ENCODE measurements at regions not wholly inside any gene's neighbourhood (a gene's known extent, or its start where the extent isn't known, plus 50 kb on each side); places are given as distances from the start of the nearest gene placed in this dataset.

DNA sequence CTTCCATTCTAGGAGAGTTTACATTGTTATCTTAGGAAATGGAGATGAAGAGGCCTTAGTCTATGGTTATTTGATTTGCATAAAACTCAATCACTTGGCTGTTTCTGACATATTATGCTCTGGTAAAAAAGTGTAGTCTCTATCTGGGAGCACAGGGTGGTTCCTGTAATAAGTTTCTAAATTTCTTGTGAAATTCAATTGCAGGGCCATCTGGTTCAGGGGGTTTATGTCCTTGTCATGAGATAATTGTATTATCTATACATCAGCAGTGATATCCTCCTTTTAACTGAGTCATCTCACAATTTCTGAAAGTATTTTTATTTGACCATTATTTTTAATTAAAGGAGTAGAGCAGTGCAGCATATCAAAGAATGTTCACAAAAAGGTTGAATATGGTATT is 203.3 kb downstream of the MFSD1 start:
- TF ChIP-seq CTCF (IDR thresholded peaks at IDR 0.05; ENCODE audit: insufficient read depth, low read length, poor library complexity, severe bottlenecking) (no peak), EZH2phosphoT487 (conservative IDR thresholded peaks at IDR 0.05; ENCODE audit: low read length) (no peak)
- Histone ChIP-seq H3K27ac (ENCODE audit: low read depth, low read length) (no peak overlapping the region), H3K9me3 (ENCODE audit: insufficient read depth, low read length) (no peaks in the 10 kb centered on the region), H3K36me3 (ENCODE audit: low read length) (no peaks in the 10 kb centered on the region), H3K79me2 (ENCODE audit: insufficient read depth, low read length) (no peaks in the 10 kb centered on the region), H3K9ac (ENCODE audit: low read length) (no peak overlapping the region), H3F3A (ENCODE audit: insufficient read depth) (no peaks in the 10 kb centered on the region), H3K4me3 (ENCODE audit: insufficient read depth, low read length, poor library complexity, severe bottlenecking) (no peak overlapping the region), H4K20me1 (ENCODE audit: low read depth, low read length) (no peaks in the 10 kb centered on the region), H3K9me2 (replicated peaks; ENCODE audit: insufficient read depth, low read length) (no peaks in the 10 kb centered on the region), H2AFZ (ENCODE audit: low read depth, low read length, severe bottlenecking) (no peak overlapping the region), H3K27me3 (ENCODE audit: low read length) (no peaks in the 10 kb centered on the region; the same call in 1 of the 2 replicates), H3K4me2 (ENCODE audit: low read depth, low read length, poor library complexity, severe bottlenecking) (no peak overlapping the region)

- Histone ChIP-seq H3K9ac (ENCODE audit: low read length) (no peak overlapping the region), H3K4me2 (ENCODE audit: low read depth, low read length, poor library complexity, severe bottlenecking) (no peak overlapping the region), H3K9me3 (ENCODE audit: insufficient read depth, low read length) (no peaks in the 10 kb centered on the region), H3K4me3 (ENCODE audit: insufficient read depth, low read length, poor library complexity, severe bottlenecking) (no peak overlapping the region), H3F3A (ENCODE audit: insufficient read depth) (no peaks in the 10 kb centered on the region), H3K79me2 (ENCODE audit: insufficient read depth, low read length) (no peaks in the 10 kb centered on the region), H3K9me2 (replicated peaks; ENCODE audit: insufficient read depth, low read length) (no peaks in the 10 kb centered on the region), H2AFZ (ENCODE audit: low read depth, low read length, severe bottlenecking) (no peak overlapping the region), H3K36me3 (ENCODE audit: low read length) (no peaks in the 10 kb centered on the region), H3K27ac (ENCODE audit: low read depth, low read length) (no peak overlapping the region), H4K20me1 (ENCODE audit: low read depth, low read length) (no peaks in the 10 kb centered on the region), H3K27me3 (ENCODE audit: low read length) (no peaks in the 10 kb centered on the region; the same call in 1 of the 2 replicates)
- TF ChIP-seq EZH2phosphoT487 (conservative IDR thresholded peaks at IDR 0.05; ENCODE audit: low read length) (no peak), CTCF (IDR thresholded peaks at IDR 0.05; ENCODE audit: insufficient read depth, low read length, poor library complexity, severe bottlenecking) (no peak)
These were observed 205.5 kb downstream of the MFSD1 start for GRCh38 chr3:159007331-159007730.

DNA sequence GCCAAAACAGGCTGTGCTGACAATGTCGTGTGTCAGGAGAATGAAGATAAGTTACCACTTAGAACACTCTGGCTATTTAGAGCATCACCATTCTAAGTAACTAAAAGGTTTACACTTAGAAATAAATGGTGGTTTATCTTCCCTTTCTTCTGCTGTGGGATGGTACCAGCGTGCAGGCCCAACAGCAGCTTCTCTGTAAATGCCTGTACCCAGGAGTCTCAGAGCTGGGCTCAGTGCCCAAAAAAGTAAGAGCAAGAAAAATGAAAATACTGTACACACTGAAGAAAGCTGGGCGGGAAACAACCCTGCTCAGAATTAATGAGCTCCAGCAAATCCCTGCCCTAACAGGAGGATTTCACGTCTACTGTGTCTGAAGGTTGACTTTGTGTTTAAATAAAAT is 206.5 kb downstream of the MFSD1 start:
- Histone ChIP-seq H3K79me2 (ENCODE audit: insufficient read depth, low read length) (no peaks in the 10 kb centered on the region), H2AFZ (ENCODE audit: low read depth, low read length, severe bottlenecking) (no peak overlapping the region), H3K9me2 (replicated peaks; ENCODE audit: insufficient read depth, low read length) (no peaks in the 10 kb centered on the region), H3K4me3 (ENCODE audit: insufficient read depth, low read length, poor library complexity, severe bottlenecking) (no peak overlapping the region), H3K27ac (ENCODE audit: low read depth, low read length) (no peak overlapping the region), H3K4me2 (ENCODE audit: low read depth, low read length, poor library complexity, severe bottlenecking) (no peak overlapping the region), H3K36me3 (ENCODE audit: low read length) (no peaks in the 10 kb centered on the region), H3F3A (ENCODE audit: insufficient read depth) (no peaks in the 10 kb centered on the region), H4K20me1 (ENCODE audit: low read depth, low read length) (no peaks in the 10 kb centered on the region), H3K9me3 (ENCODE audit: insufficient read depth, low read length) (no peaks in the 10 kb centered on the region), H3K27me3 (ENCODE audit: low read length) (no peaks in the 10 kb centered on the region; the same call in 1 of the 2 replicates), H3K9ac (ENCODE audit: low read length) (no peak overlapping the region)
- TF ChIP-seq EZH2phosphoT487 (conservative IDR thresholded peaks at IDR 0.05; ENCODE audit: low read length) (no peak), CTCF (IDR thresholded peaks at IDR 0.05; ENCODE audit: insufficient read depth, low read length, poor library complexity, severe bottlenecking) (no peak)

Data from SU-DHL-6 (cell line).